ENCODE measurements at regions not wholly inside any gene's neighbourhood (a gene's known extent, or its start where the extent isn't known, plus 50 kb on each side); places are given as distances from the start of the nearest gene placed in this dataset.

- H3K4me1 ChIP-seq (ENCODE audit: insufficient read depth, low read length) = no peaks in the 10 kb centered on the region; the same call in 1 of the 2 replicates
- Mint-ChIP-seq H3K27ac (no peak overlapping the region), H3K4me1 (no peaks in the 10 kb centered on the region), H3K27me3 (ENCODE audit: low read depth) (no peaks in the 10 kb centered on the region; the same call in 1 of the 2 replicates), H3K9me3 (peaks cover 16 to 17% of the 10 kb centered on the region in 2 experiments; a peak in 4 of 5 replicates), H3K36me3 (ENCODE audit: insufficient read depth in 1 of 3, low read depth in 3 of 3) (peaks cover 8 to 17% (median 9%) of the 10 kb centered on the region in 3 experiments; a peak in 6 of 7 replicates), H3K4me3 (no peak overlapping the region)
- H4K8ac ChIP-seq (replicated peaks; ENCODE audit: insufficient read length, low read depth, low read length) = no peak overlapping the region
- no peak overlapping the region for H2BK15ac ChIP-seq (ENCODE audit: low read depth, low read length)
- no peaks in the 10 kb centered on the region for H3K23me2 ChIP-seq (ENCODE audit: insufficient read length, low read depth, low read length, poor library complexity, severe bottlenecking)
- no peak for DNase-seq
- no peak overlapping the region for H3K18ac ChIP-seq (ENCODE audit: insufficient read length, low read depth, low read length)
- no CpG with 5 or more reads among the region's 6 CpGs for WGBS (ENCODE audit: extremely low coverage, insufficient read length, low lambda C conversion rate)
- H3T11ph ChIP-seq (ENCODE audit: low read length) = no peak overlapping the region
- no peak overlapping the region for H2AK5ac ChIP-seq (ENCODE audit: insufficient read length, low read length)
- H3K79me1 ChIP-seq (ENCODE audit: insufficient read depth, low read depth, low read length, poor library complexity, severe bottlenecking) = no peaks in the 10 kb centered on the region
- TF ChIP-seq CTCF (conservative IDR thresholded peaks at IDR 0.05) = no peak
- H3K9ac ChIP-seq (ENCODE audit: extremely low read depth, insufficient read length, low read length) = no peak overlapping the region
- H4K91ac ChIP-seq (ENCODE audit: insufficient read length, low read depth, low read length) = no peak overlapping the region
- H3K23ac ChIP-seq (ENCODE audit: insufficient read length, low read depth, low read length) = no peak overlapping the region
- H3K14ac ChIP-seq (ENCODE audit: insufficient read depth, low read length) = no peak overlapping the region
- no peak overlapping the region for H2BK20ac ChIP-seq (ENCODE audit: low read depth, low read length, poor library complexity, severe bottlenecking)
- no peak overlapping the region for H3K4me2 ChIP-seq (ENCODE audit: insufficient read depth, insufficient read length, low read length)
- no peaks in the 10 kb centered on the region for H4K20me1 ChIP-seq (ENCODE audit: control insufficient read depth, insufficient read depth, insufficient read length)
- no peak overlapping the region for H2BK120ac ChIP-seq (ENCODE audit: low read depth, low read length, poor library complexity, severe bottlenecking)
- H2BK5ac ChIP-seq (ENCODE audit: insufficient read length, low read length) = no peak overlapping the region
- no peaks in the 10 kb centered on the region for H3K27me3 ChIP-seq (ENCODE audit: insufficient read depth, low read length)
- H3K4ac ChIP-seq (ENCODE audit: low read depth, low read length) = no peak overlapping the region
- H2AFZ ChIP-seq (ENCODE audit: low read length) = no peak overlapping the region
- H2BK12ac ChIP-seq (ENCODE audit: insufficient read length, low read depth, low read length) = no peak overlapping the region
- H3K27ac ChIP-seq (ENCODE audit: insufficient read length, low read depth, low read length) = no peak overlapping the region
- H4K5ac ChIP-seq (ENCODE audit: insufficient read length, low read depth, low read length) = no peak overlapping the region
- no peaks in the 10 kb centered on the region for H3K79me2 ChIP-seq (ENCODE audit: insufficient read depth, low read length)
- H3K56ac ChIP-seq (ENCODE audit: insufficient read length, low read depth, low read length) = no peak overlapping the region
- H3K9me3 ChIP-seq (ENCODE audit: control insufficient read depth, low read depth, low read length) = no peaks in the 10 kb centered on the region
Observed at GRCh38 chr13:63209330-63210017, 1793.8 kb upstream of the PCDH20 start.
